Heart left ventricle (tissue), 16 donors: ENCODE measurements at regions not wholly inside any gene's neighbourhood (a gene's known extent, or its start where the extent isn't known, plus 50 kb on each side); places are given as distances from the start of the nearest gene placed in this dataset.

Experiments
- ATAC-seq, 4 donors: fragments of 200-7000 bp; cut with Tn5 transposase; one replicate each; pipeline ENCODE4 v1.9.1; 2020 to 2022; ENCODE audit warnings: moderate library complexity in 4 of 4, mild to moderate bottlenecking in 3 of 4, moderate number of reproducible peaks in 1 of 4
- DNase-seq, 5 donors: peaks; one replicate each; pipeline ENCODE4 v3.0.0-alpha.2; 2020
- H3K27ac ChIP-seq, 12 donors: fragments of 200-600 bp; sonication (generic) in 4 of 12; one replicate each; pipeline versions ENCODE4 v1.5.0 to v1.8.0; 2016 to 2022; ENCODE audit warnings: mild to moderate bottlenecking in 2 of 12
- H3K27me3 ChIP-seq, 9 donors: fragments of 200-600 bp; sonication (generic) in 2 of 9; one replicate each; pipeline versions ENCODE4 v1.5.1 to v1.8.0; 2016 to 2022; ENCODE audit warnings: mild to moderate bottlenecking in 3 of 9
- H3K36me3 ChIP-seq, 9 donors: fragments of 200-600 bp; sonication (generic) in 2 of 9; one replicate each; pipeline versions ENCODE4 v1.5.0 to v1.8.0; 2018 to 2022; ENCODE audit warnings: mild to moderate bottlenecking in 2 of 9
- H3K4me1 ChIP-seq, 12 donors: fragments of 200-600 bp; sonication (generic) in 4 of 12; one replicate each; pipeline versions ENCODE4 v1.5.0 to v1.8.0; 2016 to 2022; ENCODE audit warnings: mild to moderate bottlenecking in 3 of 12
- H3K4me3 ChIP-seq, 12 donors: fragments of 200-600 bp; sonication (generic) in 4 of 12; one replicate each; pipeline versions ENCODE4 v1.5.0 to v1.8.0; 2017 to 2022; ENCODE audit warnings: mild to moderate bottlenecking in 9 of 12, moderate library complexity in 4 of 12
- H3K9me3 ChIP-seq, 12 donors: fragments of 200-600 bp; sonication (generic) in 4 of 12; one replicate each; pipeline versions ENCODE4 v1.5.0 to v1.8.0; 2016 to 2022; ENCODE audit warnings: mild to moderate bottlenecking in 1 of 12
- POLR2A ChIP-seq, 2 donors: fragments of 450-650 bp; IDR thresholded peaks; one replicate each; pipeline ENCODE4 v1.6.1; 2017; ENCODE audit warnings: antibody characterized with exemption in 2 of 2, mild to moderate bottlenecking in 2 of 2, moderate library complexity in 2 of 2
- WGBS, 4 donors: extraction: QIAGEN DNeasy Blood & Tissue Kit in 2 of 4; methylation state at CpG; one replicate each; pipeline versions ENCODE4 v1.1.5 to v1.1.7; 2013 to 2018; 5-methylcytosine and 5-hydroxymethylcytosine counted together
- intact Hi-C, 10 donors: fragments of 100-400 bp; cut with DNase I; formaldehyde crosslinking; loops; one replicate each; pipeline versions ENCODE4 v1.11.1 to v1.14.2; 2022
- TF ChIP-seq, protein P1 (sequence below), 12 donors: fragments of 200-600 bp; sonication (generic) in 4 of 12; IDR thresholded peaks; one replicate each; pipeline versions ENCODE4 v1.5.0 to v1.8.0; 2018 to 2022; ENCODE audit warnings: antibody characterized with exemption in 12 of 12, mild to moderate bottlenecking in 5 of 12
- donor health status: ischemic (EF 13 %, LVEDD 7.1; RV severe dilation, severe dysfunction).
- donor health status: healthy with polysubstance abuse.
- donor health status: DM: no; HTN: yes; CAD: no.
- donor health status: DM: no; HTN: no; CAD: no.
- donor health status: ischemic (EF 25% LVEDD 6.9; RV normal size, moderate dysfunction).
- donor health status: ischemic (EF 25% LVEDD 5.7; RV mildly dilated, moderate dysfunction).
- donor health status: healthy.
- donor health status: DM: yes; HTN: yes; CAD: no.
- donor health status: ischemic (EF 35%, LVEDD 5.7; RV mildly dilated, moderate dysfunction).
- donor health status: nonischemic (EF 11% LVEDD 7.7; RV severe dilation, severe dysfunction).
- donor health status: DM: yes; HTN: yes; CAD: no.
- donor health status: PGD.
- donor health status: ischemic (EF 29% LVEDD 5.4; RV normal size, mild dysfunction).
- donor health status: nonischemic (EF 23%, LVEDD 6.1; RV moderate dilation, normal function).

DNA sequence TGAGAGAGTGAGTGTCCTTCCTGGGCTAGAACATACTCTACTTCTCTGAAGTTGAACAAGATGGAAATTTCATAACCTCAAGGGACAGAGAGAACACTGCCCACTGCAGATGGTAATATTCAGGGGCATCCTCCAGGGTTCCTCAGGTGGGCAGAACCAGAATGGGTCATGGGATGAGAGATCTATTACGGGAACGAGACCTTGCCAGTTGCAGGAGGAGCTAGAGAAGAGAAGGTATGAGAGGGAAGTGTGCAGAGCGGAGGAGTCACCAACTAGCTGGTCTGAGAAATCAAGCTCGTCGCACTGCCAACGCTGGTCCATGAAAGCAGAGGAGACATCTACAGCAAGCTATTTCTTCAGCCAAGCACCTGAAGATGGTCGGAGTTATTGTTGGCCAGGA lies 184.7 kb downstream of the TJP1 start:
- intact Hi-C loops = no loop called here

DNA sequence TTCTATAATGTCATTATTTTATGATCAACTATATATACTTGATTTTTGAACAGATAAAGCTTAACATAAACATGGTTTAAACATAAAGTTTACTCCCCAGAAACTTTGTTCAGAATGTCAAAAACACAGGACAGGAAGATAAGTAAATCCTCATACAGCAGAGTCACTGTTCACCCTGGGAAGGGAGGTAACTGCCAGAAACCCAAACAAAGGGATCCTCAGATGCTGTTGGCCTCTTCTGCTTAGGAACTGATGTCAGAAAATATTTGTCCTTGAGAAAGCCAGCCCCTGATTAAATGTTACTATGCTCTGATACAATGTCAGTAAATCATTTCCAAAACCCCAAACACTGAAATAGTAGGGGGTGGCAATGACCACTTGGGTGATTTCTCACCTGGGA lies 185.3 kb downstream of the TJP1 start:
- Histone ChIP-seq H3K4me3 (no peak overlapping the region), H3K36me3 (no peaks in the 10 kb centered on the region), H3K27ac (no peak overlapping the region), H3K9me3 (no peaks in the 10 kb centered on the region), H3K4me1 (no peaks in the 10 kb centered on the region), H3K27me3 (peaks cover 0 to 41% (median 19%) of the 10 kb centered on the region in 9 donors)
- no peak for TF ChIP-seq POLR2A (IDR thresholded peaks at IDR 0.05)
- TF ChIP-seq, protein P1, sequence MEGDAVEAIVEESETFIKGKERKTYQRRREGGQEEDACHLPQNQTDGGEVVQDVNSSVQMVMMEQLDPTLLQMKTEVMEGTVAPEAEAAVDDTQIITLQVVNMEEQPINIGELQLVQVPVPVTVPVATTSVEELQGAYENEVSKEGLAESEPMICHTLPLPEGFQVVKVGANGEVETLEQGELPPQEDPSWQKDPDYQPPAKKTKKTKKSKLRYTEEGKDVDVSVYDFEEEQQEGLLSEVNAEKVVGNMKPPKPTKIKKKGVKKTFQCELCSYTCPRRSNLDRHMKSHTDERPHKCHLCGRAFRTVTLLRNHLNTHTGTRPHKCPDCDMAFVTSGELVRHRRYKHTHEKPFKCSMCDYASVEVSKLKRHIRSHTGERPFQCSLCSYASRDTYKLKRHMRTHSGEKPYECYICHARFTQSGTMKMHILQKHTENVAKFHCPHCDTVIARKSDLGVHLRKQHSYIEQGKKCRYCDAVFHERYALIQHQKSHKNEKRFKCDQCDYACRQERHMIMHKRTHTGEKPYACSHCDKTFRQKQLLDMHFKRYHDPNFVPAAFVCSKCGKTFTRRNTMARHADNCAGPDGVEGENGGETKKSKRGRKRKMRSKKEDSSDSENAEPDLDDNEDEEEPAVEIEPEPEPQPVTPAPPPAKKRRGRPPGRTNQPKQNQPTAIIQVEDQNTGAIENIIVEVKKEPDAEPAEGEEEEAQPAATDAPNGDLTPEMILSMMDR (IDR thresholded peaks at IDR 0.05) = no peak
- intact Hi-C loops = no loop called here
- no peak for ATAC-seq
- DNase-seq = no peak

More for the DNA sequence above, 184.7 kb downstream of the TJP1 start:
- Histone ChIP-seq H3K27ac (no peak overlapping the region), H3K27me3 (peaks cover 0 to 36% (median 17%) of the 10 kb centered on the region in 9 donors), H3K36me3 (no peaks in the 10 kb centered on the region), H3K9me3 (no peaks in the 10 kb centered on the region), H3K4me1 (no peaks in the 10 kb centered on the region), H3K4me3 (no peak overlapping the region)
- ATAC-seq (no peak), DNase-seq (no peak)
- WGBS, 4 donors = 57 to 92% (median 88%) methylated on average over 7 of the region's 7 CpGs
- no peak for TF ChIP-seq POLR2A (IDR thresholded peaks at IDR 0.05)
- TF ChIP-seq, protein P1 (IDR thresholded peaks at IDR 0.05) = no peak

DNA sequence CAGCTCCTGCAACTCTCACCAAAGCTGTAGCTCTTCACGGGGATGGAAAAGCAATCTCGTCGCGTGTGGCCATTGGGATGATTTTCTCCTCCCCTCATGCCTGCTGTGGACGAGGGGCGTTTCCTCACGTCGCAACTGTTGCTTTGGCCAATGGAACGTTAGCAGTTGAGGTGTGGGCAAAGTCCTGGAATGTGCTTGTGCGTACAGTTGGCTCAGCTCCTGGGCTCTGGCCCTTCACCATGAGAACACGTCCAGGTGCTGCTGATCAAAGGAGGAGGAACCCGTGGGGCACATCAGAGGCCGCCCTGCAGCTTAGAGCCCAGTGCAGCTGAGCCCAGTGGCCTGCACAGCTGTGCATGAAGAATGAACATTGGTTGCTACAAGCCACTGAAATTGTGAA lies 186.1 kb downstream of the TJP1 start:
- ATAC-seq = peak in 1 of 4 donors; percentile 22
- WGBS, 4 donors = 66 to 78% (median 73%) methylated on average over 13 of the region's 13 CpGs
- intact Hi-C loops = no loop called here

DNA sequence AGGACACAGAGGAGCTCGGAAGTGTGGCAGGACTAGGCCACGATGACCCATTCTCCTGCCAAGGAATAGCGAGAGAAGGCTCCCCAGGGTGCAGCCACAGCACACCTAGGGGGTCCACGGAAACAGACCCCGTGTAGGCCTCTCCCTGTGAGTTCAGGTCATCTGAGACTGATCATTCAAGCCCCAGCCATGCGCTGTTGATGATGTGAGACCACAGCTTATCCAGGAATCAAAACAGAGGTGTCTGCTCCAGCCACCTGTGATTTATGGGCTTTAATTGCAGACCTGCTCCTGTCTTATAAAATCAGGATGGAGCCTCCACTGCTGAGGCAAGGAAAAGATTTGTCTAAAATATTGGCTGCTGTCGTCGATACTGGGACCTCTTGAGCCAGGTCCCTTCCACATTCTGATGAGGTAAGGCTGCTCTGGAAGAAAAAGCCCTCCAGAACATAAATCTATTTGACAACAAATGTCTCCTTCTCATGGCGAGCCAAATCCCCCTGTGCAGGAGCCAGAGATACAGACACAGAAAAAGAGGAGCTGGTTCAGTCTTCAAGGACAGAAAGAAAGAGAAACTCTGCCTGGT lies 186.7 kb downstream of the TJP1 start:
- intact Hi-C loops = no loop called here
- Histone ChIP-seq H3K4me1 (no peaks in the 10 kb centered on the region), H3K9me3 (no peaks in the 10 kb centered on the region), H3K27ac (no peak overlapping the region), H3K27me3 (peaks cover 0 to 45% (median 19%) of the 10 kb centered on the region in 9 donors), H3K4me3 (no peak overlapping the region), H3K36me3 (no peaks in the 10 kb centered on the region)
- 78 to 87% (median 86%) methylated on average over 6 to 9 of the region's 9 CpGs for WGBS, 4 donors
- ATAC-seq (no peak), DNase-seq (no peak)
- TF ChIP-seq, protein P1 (IDR thresholded peaks at IDR 0.05) = no peak
- TF ChIP-seq POLR2A (IDR thresholded peaks at IDR 0.05) = no peak

More for the DNA sequence above, 186.1 kb downstream of the TJP1 start:
- Histone ChIP-seq H3K27me3 (peaks cover 0 to 45% (median 19%) of the 10 kb centered on the region in 9 donors), H3K4me1 (no peaks in the 10 kb centered on the region), H3K36me3 (no peaks in the 10 kb centered on the region), H3K4me3 (no peak overlapping the region), H3K9me3 (no peaks in the 10 kb centered on the region), H3K27ac (no peak overlapping the region)
- DNase-seq = no peak
- no peak for TF ChIP-seq POLR2A (IDR thresholded peaks at IDR 0.05)
- TF ChIP-seq, protein P1 (IDR thresholded peaks at IDR 0.05) = no peak
